NCI-H2171 treated with DMSO at 0.1 percent for 48 hours (cell line): ENCODE measurements at regions not wholly inside any gene's neighbourhood (a gene's known extent, or its start where the extent isn't known, plus 50 kb on each side); places are given as distances from the start of the nearest gene placed in this dataset.
"Not testable (repeated sequence)": the region's sequence is repeated elsewhere in the genome, so short reads cannot be mapped to it uniquely, and the experiment has no call there.

Experiments used
- DNase-seq: peaks from one replicate; lab custom pipeline; 2025; lab: John Stamatoyannopoulos, UW

DNA sequence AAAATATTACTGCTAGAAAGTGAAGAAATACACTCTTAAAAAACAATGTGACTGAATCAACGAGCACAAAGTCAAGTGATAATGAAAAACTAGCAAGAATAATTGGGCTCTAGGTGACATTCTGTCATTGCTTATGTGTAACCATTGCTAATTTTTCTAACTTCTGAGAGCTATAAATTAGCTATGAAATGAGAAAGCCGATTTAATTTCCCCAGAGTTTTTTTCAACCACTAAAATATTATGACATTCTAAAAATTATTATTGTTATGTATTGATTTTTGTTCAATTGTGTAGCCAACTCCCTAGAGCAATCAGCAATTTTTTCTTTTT lies 458.6 kb upstream of the ATXN8OS start:
- DNase-seq = no peak

GRCh38 chr13:69648340-69649062 lies 459.1 kb upstream of the ATXN8OS start:
- DNase-seq = no peak

GRCh38 chr13:69644447-69644846 lies 463.2 kb upstream of the ATXN8OS start:
- DNase-seq = no peak

- peak; percentile 54 for DNase-seq
Observed at GRCh38 chr13:69641773-69642172, 465.9 kb upstream of the ATXN8OS start.

DNA sequence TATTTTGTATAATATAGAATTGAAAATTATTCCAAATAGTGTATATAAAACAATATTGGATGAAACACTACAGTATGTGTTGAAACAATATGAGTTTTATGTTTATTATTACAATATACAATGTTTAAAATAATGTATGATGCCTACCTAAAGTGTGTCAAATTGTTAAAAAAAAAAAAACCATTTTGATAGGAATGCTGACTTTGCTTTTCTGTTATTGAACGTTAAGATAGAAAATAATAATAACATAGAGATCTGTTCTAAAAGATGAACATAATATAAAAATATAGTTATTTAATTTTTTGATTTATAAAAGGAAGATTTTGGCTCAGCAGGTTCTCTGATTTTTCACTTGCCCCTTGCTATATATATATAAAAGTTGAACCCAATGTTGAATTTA lies 474.6 kb upstream of the ATXN8OS start:
- DNase-seq = no peak

DNA sequence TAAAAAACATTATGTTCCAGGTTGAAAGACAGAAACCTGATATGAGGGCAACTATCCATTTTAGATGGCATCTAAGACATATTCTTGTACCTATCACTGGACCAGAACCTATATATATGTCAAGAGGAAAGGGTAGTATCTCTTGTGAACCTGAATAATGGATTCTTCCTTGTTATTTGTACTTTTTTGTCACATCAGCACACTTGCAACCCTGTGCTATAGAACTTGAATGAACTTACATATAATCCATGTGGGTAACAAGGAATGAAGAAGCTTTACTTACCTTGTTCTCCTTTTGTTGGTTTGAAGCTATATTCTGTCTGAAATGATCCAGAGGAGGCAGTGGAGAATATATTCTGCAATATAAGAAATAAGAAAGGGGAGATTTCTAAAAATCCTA lies 483.7 kb upstream of the ATXN8OS start:
- DNase-seq = no peak

GRCh38 chr13:69619651-69620050 lies 488.0 kb upstream of the ATXN8OS start:
- DNase-seq = peak; percentile 85

GRCh38 chr13:69618838-69619237 lies 488.8 kb upstream of the ATXN8OS start:
- DNase-seq = no peak

- no peak for DNase-seq
Observed at GRCh38 chr13:69618393-69618792, 489.2 kb upstream of the ATXN8OS start.

DNA sequence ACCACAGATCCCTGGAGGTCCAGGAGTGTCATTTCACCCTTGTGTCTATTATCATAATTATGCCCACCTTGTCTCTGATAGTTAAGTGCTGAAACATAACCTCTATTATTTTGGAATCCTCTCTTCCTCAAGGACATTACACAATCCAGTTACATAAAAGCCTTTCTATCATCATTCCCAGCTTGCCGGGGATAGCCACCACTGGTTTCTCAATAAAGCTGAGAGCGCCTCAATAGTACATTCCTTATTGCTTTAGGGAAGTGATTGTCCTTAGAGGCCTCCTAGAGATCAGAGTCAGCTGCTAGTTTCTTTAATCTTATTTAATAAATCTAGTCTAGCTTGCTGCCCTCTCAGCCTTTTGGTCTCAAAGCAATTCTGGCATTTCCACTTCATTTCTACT lies 490.0 kb upstream of the ATXN8OS start:
- no peak for DNase-seq

GRCh38 chr13:69616396-69616795 lies 491.2 kb upstream of the ATXN8OS start:
- DNase-seq = no peak

DNA sequence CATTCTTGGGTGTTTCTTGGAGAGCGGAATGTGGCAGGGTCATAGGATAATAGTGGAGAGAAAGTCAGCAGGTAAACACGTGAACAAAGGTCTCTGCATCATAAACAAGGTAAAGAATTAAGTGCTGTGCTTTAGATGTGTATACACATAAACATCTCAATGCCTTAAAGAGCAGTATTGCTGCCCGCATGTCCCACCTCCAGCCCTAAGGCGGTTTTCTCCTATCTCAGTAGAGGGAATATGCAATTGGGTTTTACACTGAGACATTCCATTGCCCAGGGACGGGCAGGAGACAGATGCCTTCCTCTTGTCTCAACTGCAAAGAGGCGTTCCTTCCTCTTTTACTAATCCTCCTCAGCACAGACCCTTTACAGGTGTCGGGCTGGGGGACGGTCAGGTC lies 492.6 kb upstream of the ATXN8OS start:
- DNase-seq = not testable (repeated sequence)

- DNase-seq = no peak
Observed at GRCh38 chr13:69604698-69605097, 502.9 kb upstream of the ATXN8OS start.

- DNase-seq = no peak
Observed at GRCh38 chr13:69603144-69603853, 504.3 kb upstream of the ATXN8OS start.

- no peak for DNase-seq
Observed at GRCh38 chr13:69601661-69602060, 506.0 kb upstream of the ATXN8OS start.

DNA sequence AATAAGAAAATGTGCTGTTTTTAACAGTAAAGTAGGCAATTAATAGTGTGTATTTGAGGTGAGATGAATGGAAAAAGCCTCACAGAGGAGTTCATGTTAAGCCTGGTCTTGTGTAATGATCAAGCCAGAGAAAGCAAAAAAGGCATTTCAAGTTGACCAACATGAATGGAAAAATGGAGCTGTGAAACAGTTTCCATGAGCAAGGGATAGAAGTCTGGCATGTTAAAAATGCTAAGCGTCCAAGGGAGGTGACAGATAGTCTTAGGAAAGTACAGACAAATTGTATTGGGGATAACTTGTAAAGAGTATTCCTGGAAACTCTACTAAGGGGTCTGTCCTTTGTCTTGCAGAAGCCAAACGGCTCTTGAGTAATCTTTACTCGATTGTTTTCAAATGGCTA lies 506.8 kb upstream of the ATXN8OS start:
- DNase-seq = no peak

DNA sequence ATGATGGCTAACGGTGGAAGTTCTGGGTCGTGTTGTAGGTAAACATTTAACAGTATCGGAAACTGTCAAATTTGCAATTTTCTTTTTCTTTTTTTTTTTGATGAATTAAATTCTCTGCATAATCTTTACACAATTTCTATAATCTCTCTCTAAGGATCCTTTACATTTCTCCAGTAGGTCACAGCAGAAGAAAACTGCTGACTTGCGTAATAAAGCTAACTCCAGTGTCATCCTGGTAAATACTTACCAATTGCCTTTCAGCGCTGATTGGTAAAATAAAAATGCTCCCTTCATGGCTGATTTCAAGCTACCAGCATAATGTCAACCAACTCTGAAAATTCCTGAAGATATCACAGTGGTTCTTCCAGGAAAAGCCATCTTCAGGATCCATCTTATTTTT lies 510.5 kb upstream of the ATXN8OS start:
- no peak for DNase-seq

GRCh38 chr13:69595181-69595580 lies 512.4 kb upstream of the ATXN8OS start:
- DNase-seq = no peak

GRCh38 chr13:69591437-69591836 lies 516.2 kb upstream of the ATXN8OS start:
- no peak for DNase-seq

- DNase-seq = no peak
Observed at GRCh38 chr13:69589531-69590235, 517.9 kb upstream of the ATXN8OS start.

- peak; percentile 20 for DNase-seq
Observed at GRCh38 chr13:69585656-69586055, 522.0 kb upstream of the ATXN8OS start.

DNA sequence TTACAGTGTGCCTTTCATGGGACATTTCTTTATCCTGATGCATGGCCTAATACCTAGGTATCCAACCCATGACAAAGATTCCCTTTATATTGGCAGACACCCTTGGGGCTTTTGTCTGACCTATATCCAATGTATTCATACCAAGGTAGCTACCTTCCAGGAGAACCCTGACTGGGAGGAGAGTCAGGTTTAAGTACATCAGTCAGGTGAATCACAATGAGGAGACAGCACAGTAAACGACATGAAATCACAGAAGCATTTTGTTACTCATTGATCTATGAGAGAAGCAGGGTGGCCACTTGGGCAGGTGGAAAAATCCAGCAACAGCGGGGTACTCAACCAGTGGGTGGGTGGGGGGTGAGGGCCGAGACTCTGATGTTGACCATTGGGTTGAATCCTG lies 527.4 kb upstream of the ATXN8OS start:
- no peak for DNase-seq

DNA sequence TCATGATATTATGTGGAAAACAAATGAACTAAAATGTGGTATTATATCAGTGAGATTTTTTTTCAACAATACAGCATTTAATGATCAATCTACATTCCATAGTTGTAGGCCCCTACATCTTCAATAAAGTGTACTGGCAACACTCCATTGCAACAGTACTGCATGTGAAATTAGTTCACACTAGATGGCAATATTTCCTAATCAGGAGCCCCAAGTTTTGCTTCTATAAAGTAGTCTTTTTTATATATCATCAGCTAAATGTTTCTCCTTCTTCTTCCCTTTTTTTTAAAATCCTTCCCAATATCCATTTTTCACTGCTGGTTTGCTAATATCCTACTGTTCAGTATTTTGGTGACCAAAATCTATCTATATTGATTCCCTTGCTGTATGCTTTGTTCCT lies 528.3 kb upstream of the ATXN8OS start:
- DNase-seq = peak; percentile 61
